GM03348 (cell line): ENCODE measurements at regions not wholly inside any gene's neighbourhood (a gene's known extent, or its start where the extent isn't known, plus 50 kb on each side); places are given as distances from the start of the nearest gene placed in this dataset.

ENCODE experiments used
- DNase-seq: peaks from one replicate; pipeline ENCODE4 v3.0.0; 2012; ENCODE audit warnings: low spot score

GRCh38 chr12:24270965-24271364 is 321.5 kb upstream of the SOX5 start:
- no peak for DNase-seq

- DNase-seq, result no peak
Measured at GRCh38 chr12:24270464-24270863, 321.0 kb upstream of the SOX5 start.

GRCh38 chr12:24268663-24269186 is 319.3 kb upstream of the SOX5 start:
- no peak for DNase-seq

GRCh38 chr12:24266982-24267381 is 317.5 kb upstream of the SOX5 start:
- no peak for DNase-seq

GRCh38 chr12:24256684-24257083 is 307.2 kb upstream of the SOX5 start:
- DNase-seq, result no peak

GRCh38 chr12:24255920-24256665 is 306.6 kb upstream of the SOX5 start:
- no peak for DNase-seq

GRCh38 chr12:24252602-24253001 is 303.1 kb upstream of the SOX5 start:
- no peak for DNase-seq

- DNase-seq, result no peak
Measured at GRCh38 chr12:24246934-24247333, 297.5 kb upstream of the SOX5 start.

GRCh38 chr12:24246376-24246775 is 296.9 kb upstream of the SOX5 start:
- no peak for DNase-seq

GRCh38 chr12:24244801-24245200 is 295.3 kb upstream of the SOX5 start:
- no peak for DNase-seq

- DNase-seq, result no peak
Measured at GRCh38 chr12:24244231-24244630, 294.8 kb upstream of the SOX5 start.

- DNase-seq, result no peak
Measured at GRCh38 chr12:24240707-24241106, 291.2 kb upstream of the SOX5 start.

GRCh38 chr12:24233519-24234246 is 284.2 kb upstream of the SOX5 start:
- no peak for DNase-seq

- no peak for DNase-seq
Measured at GRCh38 chr12:24232531-24232930, 283.1 kb upstream of the SOX5 start.

GRCh38 chr12:24231298-24231697 is 281.8 kb upstream of the SOX5 start:
- no peak for DNase-seq

GRCh38 chr12:24230061-24230701 is 280.7 kb upstream of the SOX5 start:
- DNase-seq, result no peak

GRCh38 chr12:24229031-24229700 is 279.7 kb upstream of the SOX5 start:
- no peak for DNase-seq

GRCh38 chr12:24228371-24228770 is 278.9 kb upstream of the SOX5 start:
- no peak for DNase-seq

- no peak for DNase-seq
Measured at GRCh38 chr12:24227551-24227950, 278.1 kb upstream of the SOX5 start.

GRCh38 chr12:24226745-24227350 is 277.4 kb upstream of the SOX5 start:
- no peak for DNase-seq

- no peak for DNase-seq
Measured at GRCh38 chr12:24224401-24224800, 274.9 kb upstream of the SOX5 start.

GRCh38 chr12:24223926-24224325 is 274.5 kb upstream of the SOX5 start:
- no peak for DNase-seq
